GM23338 (cell line): ENCODE measurements at regions not wholly inside any gene's neighbourhood (a gene's known extent, or its start where the extent isn't known, plus 50 kb on each side); places are given as distances from the start of the nearest gene placed in this dataset.

Source experiments
- ATAC-seq: fragments of 200-7000 bp; cut with Tn5 transposase; 3 replicates; pipeline ENCODE4 v1.9.1; 2020
- DNase-seq: peaks from one replicate; pipeline ENCODE4 v3.0.0-alpha.2; 2015; ENCODE audit warnings: low spot score
- H2AFZ ChIP-seq: fragments of 200-600 bp; sonication (generic); 2 replicates; pipeline ENCODE4 v1.8.0; 2016; ENCODE audit warnings: antibody characterized with exemption, mild to moderate bottlenecking, moderate library complexity
- H3F3A ChIP-seq: fragments of 200-600 bp; sonication (generic); replicated peaks from 2 replicates; pipeline ENCODE4 v1.8.0; 2017; ENCODE audit warnings: antibody characterized with exemption, mixed run types, low read depth
- H3K27ac ChIP-seq: fragments of 200-600 bp; sonication (generic); 2 replicates; pipeline ENCODE4 v1.6.1; 2016; ENCODE audit warnings: low read depth
- H3K27me3 ChIP-seq: fragments of 200-600 bp; sonication (generic); 2 replicates; pipeline ENCODE4 v1.8.0; 2016; ENCODE audit warnings: mild to moderate bottlenecking, mixed run types, moderate library complexity; ENCODE audit not compliant: insufficient read depth
- H3K36me3 ChIP-seq: fragments of 200-600 bp; sonication (generic); 2 replicates; pipeline ENCODE4 v1.8.0; 2016; ENCODE audit warnings: mild to moderate bottlenecking; ENCODE audit not compliant: insufficient read depth
- H3K4me1 ChIP-seq: fragments of 200-600 bp; sonication (generic); 2 replicates; pipeline ENCODE4 v1.8.0; 2016; ENCODE audit warnings: mild to moderate bottlenecking, moderate library complexity; ENCODE audit not compliant: insufficient read depth
- H3K4me2 ChIP-seq: fragments of 200-600 bp; sonication (generic); 2 replicates; pipeline ENCODE4 v1.7.1; 2017; ENCODE audit warnings: mixed run types
- H3K4me3 ChIP-seq: fragments of 200-600 bp; sonication (generic); 2 replicates; pipeline ENCODE4 v1.6.1; 2016; ENCODE audit warnings: mixed run types
- H3K79me2 ChIP-seq: fragments of 200-600 bp; sonication (generic); replicated peaks from 2 replicates; pipeline ENCODE4 v1.8.0; 2017; ENCODE audit warnings: mild to moderate bottlenecking; ENCODE audit not compliant: insufficient read depth
- H3K9me2 ChIP-seq: fragments of 200-600 bp; sonication (generic); 2 replicates; pipeline ENCODE4 v1.8.0; 2017; ENCODE audit not compliant: insufficient read depth
- H4K20me1 ChIP-seq: fragments of 200-600 bp; sonication (generic); replicated peaks from 2 replicates; pipeline ENCODE4 v1.8.0; 2017; ENCODE audit warnings: mild to moderate bottlenecking; ENCODE audit not compliant: insufficient read depth
- H3K27ac Mint-ChIP-seq: 2 replicates; pipeline ENCODE4 v1.8.0; 2020; ENCODE audit warnings: inconsistent platforms, mild to moderate bottlenecking, moderate library complexity, mixed read lengths
- H3K27me3 Mint-ChIP-seq: 3 replicates; pipeline ENCODE4 v1.8.0; 2022; ENCODE audit warnings: low read depth, mild to moderate bottlenecking, moderate library complexity, mixed read lengths, inconsistent platforms; ENCODE audit not compliant: insufficient read depth, poor library complexity
- H3K36me3 Mint-ChIP-seq: 3 replicates; pipeline ENCODE4 v1.8.0; 2021; ENCODE audit warnings: low read depth, mild to moderate bottlenecking, inconsistent platforms, moderate library complexity, mixed read lengths
- H3K4me1 Mint-ChIP-seq: 3 replicates; pipeline ENCODE4 v1.8.0; 2020; ENCODE audit warnings: mild to moderate bottlenecking, inconsistent platforms, mixed read lengths
- H3K4me3 Mint-ChIP-seq: 3 replicates; pipeline ENCODE4 v1.8.0; 2021; ENCODE audit warnings: moderate library complexity, mild to moderate bottlenecking, inconsistent platforms, mixed read lengths
- H3K9me3 Mint-ChIP-seq: 3 replicates; pipeline ENCODE4 v1.8.0; 2020; ENCODE audit warnings: moderate library complexity, mild to moderate bottlenecking, inconsistent platforms, mixed read lengths
- CREB1 ChIP-seq: fragments of 250-450 bp; sonication (Bioruptor Pico); IDR thresholded peaks from 2 replicates; pipeline ENCODE4 v1.5.0; 2020; ENCODE audit warnings: low read depth, mild to moderate bottlenecking, moderate library complexity
- EZH2 ChIP-seq: fragments of 200-600 bp; sonication (generic); IDR thresholded peaks from one replicate; pipeline ENCODE4 v1.8.0; 2017; ENCODE audit warnings: antibody characterized with exemption, mild to moderate bottlenecking, low read depth; ENCODE audit not compliant: unreplicated experiment
- EZH2phosphoT487 ChIP-seq: fragments of 200-600 bp; sonication (generic); IDR thresholded peaks from one replicate; pipeline ENCODE4 v1.8.1; 2018; ENCODE audit warnings: antibody characterized with exemption; ENCODE audit not compliant: unreplicated experiment
- JUNB ChIP-seq: IDR thresholded peaks from one replicate; pipeline ENCODE4 v1.6.1; 2016; ENCODE audit warnings: antibody characterized with exemption; ENCODE audit not compliant: unreplicated experiment
- STAT1 ChIP-seq: IDR thresholded peaks from one replicate; pipeline ENCODE4 v1.6.1; 2016; ENCODE audit warnings: antibody characterized with exemption; ENCODE audit not compliant: unreplicated experiment
- ZNF114 ChIP-seq: fragments of 250-450 bp; sonication (Bioruptor Pico); IDR thresholded peaks from 2 replicates; pipeline ENCODE4 v1.5.0; 2020; ENCODE audit warnings: mild to moderate bottlenecking, moderate library complexity
- TF ChIP-seq, protein P1 (sequence below), 2 experiments: fragments of 200-600 bp in 1 of 2; sonication (generic) in 1 of 2; conservative IDR thresholded peaks; 2 replicates each; pipeline versions ENCODE4 v1.5.1 to v1.6.1; 2016 to 2017; ENCODE audit warnings: antibody characterized with exemption in 2 of 2, low read depth in 2 of 2, mild to moderate bottlenecking in 2 of 2, moderate library complexity in 1 of 2
- TF ChIP-seq, protein P2 (sequence below): IDR thresholded peaks from 2 replicates; pipeline ENCODE4 v1.6.1; 2016; ENCODE audit warnings: antibody characterized with exemption
- TF ChIP-seq, protein P3 (sequence below): fragments of 250-450 bp; sonication (Bioruptor Pico); IDR thresholded peaks from 2 replicates; pipeline ENCODE4 v1.5.0; 2020; ENCODE audit warnings: mild to moderate bottlenecking, moderate library complexity
- TF ChIP-seq, protein P4 (sequence below): IDR thresholded peaks from one replicate; pipeline ENCODE4 v1.6.1; 2018; ENCODE audit warnings: antibody characterized with exemption; ENCODE audit not compliant: unreplicated experiment

DNA sequence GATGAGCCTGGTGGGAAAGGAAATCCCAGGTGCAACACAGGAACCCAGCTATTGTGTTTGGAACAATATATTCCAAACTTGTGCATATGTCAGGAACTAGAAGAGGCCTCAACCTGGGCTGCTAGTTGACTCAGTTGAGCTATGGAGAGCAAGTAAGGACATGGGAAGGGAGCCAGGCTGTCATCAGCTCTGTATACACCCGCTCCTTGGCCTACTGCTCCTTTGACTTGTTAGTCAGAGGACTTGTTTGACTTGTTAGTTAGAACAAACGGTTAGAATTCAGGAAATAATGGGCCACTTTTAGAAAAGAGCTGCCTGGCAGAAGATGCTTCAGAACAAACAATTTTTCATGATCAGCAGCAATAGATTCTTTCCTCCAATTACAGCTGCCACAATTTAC, 76.4 kb downstream of the CBLL2 start:
- no peak for DNase-seq
- Mint-ChIP-seq H3K36me3 (no peaks in the 10 kb centered on the region), H3K27me3 (no peaks in the 10 kb centered on the region), H3K9me3 (no peaks in the 10 kb centered on the region), H3K27ac (no peak overlapping the region), H3K4me1 (peaks cover 16% of the 10 kb centered on the region), H3K4me3 (no peak overlapping the region)
- H3K27me3 ChIP-seq = no peaks in the 10 kb centered on the region
- H3F3A ChIP-seq = no peaks in the 10 kb centered on the region
- H3K27ac ChIP-seq = no peak overlapping the region
- H3K36me3 ChIP-seq = no peaks in the 10 kb centered on the region
- no peaks in the 10 kb centered on the region for H3K79me2 ChIP-seq
- no peak overlapping the region for H3K4me3 ChIP-seq
- H3K4me2 ChIP-seq = no peak overlapping the region
- TF ChIP-seq, protein P1, sequence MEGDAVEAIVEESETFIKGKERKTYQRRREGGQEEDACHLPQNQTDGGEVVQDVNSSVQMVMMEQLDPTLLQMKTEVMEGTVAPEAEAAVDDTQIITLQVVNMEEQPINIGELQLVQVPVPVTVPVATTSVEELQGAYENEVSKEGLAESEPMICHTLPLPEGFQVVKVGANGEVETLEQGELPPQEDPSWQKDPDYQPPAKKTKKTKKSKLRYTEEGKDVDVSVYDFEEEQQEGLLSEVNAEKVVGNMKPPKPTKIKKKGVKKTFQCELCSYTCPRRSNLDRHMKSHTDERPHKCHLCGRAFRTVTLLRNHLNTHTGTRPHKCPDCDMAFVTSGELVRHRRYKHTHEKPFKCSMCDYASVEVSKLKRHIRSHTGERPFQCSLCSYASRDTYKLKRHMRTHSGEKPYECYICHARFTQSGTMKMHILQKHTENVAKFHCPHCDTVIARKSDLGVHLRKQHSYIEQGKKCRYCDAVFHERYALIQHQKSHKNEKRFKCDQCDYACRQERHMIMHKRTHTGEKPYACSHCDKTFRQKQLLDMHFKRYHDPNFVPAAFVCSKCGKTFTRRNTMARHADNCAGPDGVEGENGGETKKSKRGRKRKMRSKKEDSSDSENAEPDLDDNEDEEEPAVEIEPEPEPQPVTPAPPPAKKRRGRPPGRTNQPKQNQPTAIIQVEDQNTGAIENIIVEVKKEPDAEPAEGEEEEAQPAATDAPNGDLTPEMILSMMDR (conservative IDR thresholded peaks at IDR 0.05; ENCODE audit: low read depth in 2 of 2) = no peak
- no peak for TF ChIP-seq JUNB
- TF ChIP-seq, protein P2, sequence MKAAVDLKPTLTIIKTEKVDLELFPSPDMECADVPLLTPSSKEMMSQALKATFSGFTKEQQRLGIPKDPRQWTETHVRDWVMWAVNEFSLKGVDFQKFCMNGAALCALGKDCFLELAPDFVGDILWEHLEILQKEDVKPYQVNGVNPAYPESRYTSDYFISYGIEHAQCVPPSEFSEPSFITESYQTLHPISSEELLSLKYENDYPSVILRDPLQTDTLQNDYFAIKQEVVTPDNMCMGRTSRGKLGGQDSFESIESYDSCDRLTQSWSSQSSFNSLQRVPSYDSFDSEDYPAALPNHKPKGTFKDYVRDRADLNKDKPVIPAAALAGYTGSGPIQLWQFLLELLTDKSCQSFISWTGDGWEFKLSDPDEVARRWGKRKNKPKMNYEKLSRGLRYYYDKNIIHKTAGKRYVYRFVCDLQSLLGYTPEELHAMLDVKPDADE = no peak
- no peak for TF ChIP-seq ZNF114 (CRISPR knock-in tag)
- TF ChIP-seq EZH2 = no peak
- ATAC-seq = no peak
- no peak overlapping the region for H2AFZ ChIP-seq
- peaks cover 10% of the 10 kb centered on the region for H3K4me1 ChIP-seq
- no peaks in the 10 kb centered on the region for H4K20me1 ChIP-seq
- no peaks in the 10 kb centered on the region; the same call in 1 of the 2 replicates for H3K9me2 ChIP-seq

DNA sequence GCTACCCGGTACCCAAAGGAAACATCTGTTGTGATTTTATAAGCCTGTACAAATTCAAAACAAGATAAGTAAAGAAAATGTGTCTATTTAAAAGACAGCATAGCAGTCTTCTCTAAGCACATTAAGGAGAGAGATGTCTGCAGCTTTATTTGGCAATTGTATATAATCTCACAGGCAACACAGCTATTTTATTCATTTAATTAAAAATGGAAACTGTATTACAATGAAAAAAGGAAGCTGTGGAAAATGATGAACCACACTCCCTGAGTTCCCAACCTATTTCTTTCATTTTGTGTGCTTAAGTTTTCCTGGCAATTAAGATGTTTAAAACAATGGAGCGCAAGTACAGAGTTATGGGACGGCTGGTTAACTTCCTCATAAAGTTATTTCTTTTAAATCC, 78.4 kb downstream of the CBLL2 start:
- H3K36me3 Mint-ChIP-seq = no peaks in the 10 kb centered on the region
- no peak for TF ChIP-seq EZH2phosphoT487
- TF ChIP-seq, protein P3, sequence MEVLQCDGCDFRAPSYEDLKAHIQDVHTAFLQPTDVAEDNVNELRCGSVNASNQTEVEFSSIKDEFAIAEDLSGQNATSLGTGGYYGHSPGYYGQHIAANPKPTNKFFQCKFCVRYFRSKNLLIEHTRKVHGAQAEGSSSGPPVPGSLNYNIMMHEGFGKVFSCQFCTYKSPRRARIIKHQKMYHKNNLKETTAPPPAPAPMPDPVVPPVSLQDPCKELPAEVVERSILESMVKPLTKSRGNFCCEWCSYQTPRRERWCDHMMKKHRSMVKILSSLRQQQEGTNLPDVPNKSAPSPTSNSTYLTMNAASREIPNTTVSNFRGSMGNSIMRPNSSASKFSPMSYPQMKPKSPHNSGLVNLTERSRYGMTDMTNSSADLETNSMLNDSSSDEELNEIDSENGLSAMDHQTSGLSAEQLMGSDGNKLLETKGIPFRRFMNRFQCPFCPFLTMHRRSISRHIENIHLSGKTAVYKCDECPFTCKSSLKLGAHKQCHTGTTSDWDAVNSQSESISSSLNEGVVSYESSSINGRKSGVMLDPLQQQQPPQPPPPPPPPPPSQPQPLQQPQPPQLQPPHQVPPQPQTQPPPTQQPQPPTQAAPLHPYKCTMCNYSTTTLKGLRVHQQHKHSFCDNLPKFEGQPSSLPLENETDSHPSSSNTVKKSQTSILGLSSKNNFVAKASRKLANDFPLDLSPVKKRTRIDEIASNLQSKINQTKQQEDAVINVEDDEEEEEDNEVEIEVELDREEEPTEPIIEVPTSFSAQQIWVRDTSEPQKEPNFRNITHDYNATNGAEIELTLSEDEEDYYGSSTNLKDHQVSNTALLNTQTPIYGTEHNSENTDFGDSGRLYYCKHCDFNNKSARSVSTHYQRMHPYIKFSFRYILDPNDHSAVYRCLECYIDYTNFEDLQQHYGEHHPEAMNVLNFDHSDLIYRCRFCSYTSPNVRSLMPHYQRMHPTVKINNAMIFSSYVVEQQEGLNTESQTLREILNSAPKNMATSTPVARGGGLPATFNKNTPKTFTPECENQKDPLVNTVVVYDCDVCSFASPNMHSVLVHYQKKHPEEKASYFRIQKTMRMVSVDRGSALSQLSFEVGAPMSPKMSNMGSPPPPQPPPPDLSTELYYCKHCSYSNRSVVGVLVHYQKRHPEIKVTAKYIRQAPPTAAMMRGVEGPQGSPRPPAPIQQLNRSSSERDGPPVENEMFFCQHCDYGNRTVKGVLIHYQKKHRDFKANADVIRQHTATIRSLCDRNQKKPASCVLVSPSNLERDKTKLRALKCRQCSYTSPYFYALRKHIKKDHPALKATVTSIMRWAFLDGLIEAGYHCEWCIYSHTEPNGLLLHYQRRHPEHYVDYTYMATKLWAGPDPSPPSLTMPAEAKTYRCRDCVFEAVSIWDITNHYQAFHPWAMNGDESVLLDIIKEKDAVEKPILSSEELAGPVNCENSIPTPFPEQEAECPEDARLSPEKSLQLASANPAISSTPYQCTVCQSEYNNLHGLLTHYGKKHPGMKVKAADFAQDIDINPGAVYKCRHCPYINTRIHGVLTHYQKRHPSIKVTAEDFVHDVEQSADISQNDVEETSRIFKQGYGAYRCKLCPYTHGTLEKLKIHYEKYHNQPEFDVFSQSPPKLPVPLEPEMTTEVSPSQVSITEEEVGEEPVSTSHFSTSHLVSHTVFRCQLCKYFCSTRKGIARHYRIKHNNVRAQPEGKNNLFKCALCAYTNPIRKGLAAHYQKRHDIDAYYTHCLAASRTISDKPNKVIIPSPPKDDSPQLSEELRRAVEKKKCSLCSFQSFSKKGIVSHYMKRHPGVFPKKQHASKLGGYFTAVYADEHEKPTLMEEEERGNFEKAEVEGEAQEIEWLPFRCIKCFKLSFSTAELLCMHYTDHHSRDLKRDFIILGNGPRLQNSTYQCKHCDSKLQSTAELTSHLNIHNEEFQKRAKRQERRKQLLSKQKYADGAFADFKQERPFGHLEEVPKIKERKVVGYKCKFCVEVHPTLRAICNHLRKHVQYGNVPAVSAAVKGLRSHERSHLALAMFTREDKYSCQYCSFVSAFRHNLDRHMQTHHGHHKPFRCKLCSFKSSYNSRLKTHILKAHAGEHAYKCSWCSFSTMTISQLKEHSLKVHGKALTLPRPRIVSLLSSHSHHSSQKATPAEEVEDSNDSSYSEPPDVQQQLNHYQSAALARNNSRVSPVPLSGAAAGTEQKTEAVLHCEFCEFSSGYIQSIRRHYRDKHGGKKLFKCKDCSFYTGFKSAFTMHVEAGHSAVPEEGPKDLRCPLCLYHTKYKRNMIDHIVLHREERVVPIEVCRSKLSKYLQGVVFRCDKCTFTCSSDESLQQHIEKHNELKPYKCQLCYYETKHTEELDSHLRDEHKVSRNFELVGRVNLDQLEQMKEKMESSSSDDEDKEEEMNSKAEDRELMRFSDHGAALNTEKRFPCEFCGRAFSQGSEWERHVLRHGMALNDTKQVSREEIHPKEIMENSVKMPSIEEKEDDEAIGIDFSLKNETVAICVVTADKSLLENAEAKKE (CRISPR knock-in tag) = no peak
- TF ChIP-seq STAT1 = no peak
- no peak for TF ChIP-seq ZNF114 (CRISPR knock-in tag)
- TF ChIP-seq, protein P4, sequence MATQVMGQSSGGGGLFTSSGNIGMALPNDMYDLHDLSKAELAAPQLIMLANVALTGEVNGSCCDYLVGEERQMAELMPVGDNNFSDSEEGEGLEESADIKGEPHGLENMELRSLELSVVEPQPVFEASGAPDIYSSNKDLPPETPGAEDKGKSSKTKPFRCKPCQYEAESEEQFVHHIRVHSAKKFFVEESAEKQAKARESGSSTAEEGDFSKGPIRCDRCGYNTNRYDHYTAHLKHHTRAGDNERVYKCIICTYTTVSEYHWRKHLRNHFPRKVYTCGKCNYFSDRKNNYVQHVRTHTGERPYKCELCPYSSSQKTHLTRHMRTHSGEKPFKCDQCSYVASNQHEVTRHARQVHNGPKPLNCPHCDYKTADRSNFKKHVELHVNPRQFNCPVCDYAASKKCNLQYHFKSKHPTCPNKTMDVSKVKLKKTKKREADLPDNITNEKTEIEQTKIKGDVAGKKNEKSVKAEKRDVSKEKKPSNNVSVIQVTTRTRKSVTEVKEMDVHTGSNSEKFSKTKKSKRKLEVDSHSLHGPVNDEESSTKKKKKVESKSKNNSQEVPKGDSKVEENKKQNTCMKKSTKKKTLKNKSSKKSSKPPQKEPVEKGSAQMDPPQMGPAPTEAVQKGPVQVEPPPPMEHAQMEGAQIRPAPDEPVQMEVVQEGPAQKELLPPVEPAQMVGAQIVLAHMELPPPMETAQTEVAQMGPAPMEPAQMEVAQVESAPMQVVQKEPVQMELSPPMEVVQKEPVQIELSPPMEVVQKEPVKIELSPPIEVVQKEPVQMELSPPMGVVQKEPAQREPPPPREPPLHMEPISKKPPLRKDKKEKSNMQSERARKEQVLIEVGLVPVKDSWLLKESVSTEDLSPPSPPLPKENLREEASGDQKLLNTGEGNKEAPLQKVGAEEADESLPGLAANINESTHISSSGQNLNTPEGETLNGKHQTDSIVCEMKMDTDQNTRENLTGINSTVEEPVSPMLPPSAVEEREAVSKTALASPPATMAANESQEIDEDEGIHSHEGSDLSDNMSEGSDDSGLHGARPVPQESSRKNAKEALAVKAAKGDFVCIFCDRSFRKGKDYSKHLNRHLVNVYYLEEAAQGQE = no peak
- TF ChIP-seq CREB1 = no peak

More for the DNA sequence above, 78.4 kb downstream of the CBLL2 start:
- Mint-ChIP-seq H3K9me3 (no peaks in the 10 kb centered on the region), H3K4me1 (peaks cover 18% of the 10 kb centered on the region), H3K27ac (no peak overlapping the region), H3K4me3 (no peak overlapping the region), H3K27me3 (no peaks in the 10 kb centered on the region)
- Histone ChIP-seq H3F3A (no peaks in the 10 kb centered on the region), H3K79me2 (no peaks in the 10 kb centered on the region), H2AFZ (no peak overlapping the region), H3K36me3 (no peaks in the 10 kb centered on the region), H4K20me1 (no peaks in the 10 kb centered on the region), H3K4me2 (no peak overlapping the region), H3K9me2 (no peaks in the 10 kb centered on the region; the same call in 1 of the 2 replicates), H3K27ac (no peak overlapping the region), H3K4me1 (peaks cover 13% of the 10 kb centered on the region), H3K4me3 (no peak overlapping the region), H3K27me3 (no peaks in the 10 kb centered on the region)
- DNase-seq = no peak
- ATAC-seq = no peak
